ENCODE measurements at regions not wholly inside any gene's neighbourhood (a gene's known extent, or its start where the extent isn't known, plus 50 kb on each side); places are given as distances from the start of the nearest gene placed in this dataset.

- POLR2A ChIA-PET (ENCODE audit: low non-redundant PET), result no interaction called here
- peaks cover 18% of the 10 kb centered on the region for H3K27me3 ChIP-seq (replicated peaks; ENCODE audit: insufficient read depth, low read depth, low read length, poor library complexity)
- no peak for DNase-seq (ENCODE audit: low spot score)
- no peaks in the 10 kb centered on the region for H3K9me3 ChIP-seq (ENCODE audit: low read depth, low read length, poor library complexity, severe bottlenecking)
- no peaks in the 10 kb centered on the region for H3K36me3 ChIP-seq (ENCODE audit: insufficient read depth, low read length, poor library complexity, severe bottlenecking)
- intact Hi-C loops (cut with micrococcal nuclease; ENCODE audit: unreplicated experiment), result no loop called here
- H3K27ac ChIP-seq (ENCODE audit: low read depth, low read length, poor library complexity, severe bottlenecking), result no peak overlapping the region
- H3K4me3 ChIP-seq (ENCODE audit: low read depth, low read length, poor library complexity, severe bottlenecking), result no peak overlapping the region
- no TSS peak for BruUV-seq (replicated peaks)
- CTCF ChIA-PET, result no interaction called here
- no peaks in the 10 kb centered on the region for H3K4me1 ChIP-seq (ENCODE audit: insufficient read depth, low read length, poor library complexity, severe bottlenecking)
- no peak for TF ChIP-seq CTCF (conservative IDR thresholded peaks at IDR 0.05; ENCODE audit: low read depth, low read length)
- TF ChIP-seq EZH2 (IDR thresholded peaks at IDR 0.05; ENCODE audit: borderline replicate concordance, low read depth, low read length, poor library complexity, severe bottlenecking), result no peak
Observed at GRCh38 chr9:126032135-126032534, 285.0 kb downstream of the PBX3 start.

DNA sequence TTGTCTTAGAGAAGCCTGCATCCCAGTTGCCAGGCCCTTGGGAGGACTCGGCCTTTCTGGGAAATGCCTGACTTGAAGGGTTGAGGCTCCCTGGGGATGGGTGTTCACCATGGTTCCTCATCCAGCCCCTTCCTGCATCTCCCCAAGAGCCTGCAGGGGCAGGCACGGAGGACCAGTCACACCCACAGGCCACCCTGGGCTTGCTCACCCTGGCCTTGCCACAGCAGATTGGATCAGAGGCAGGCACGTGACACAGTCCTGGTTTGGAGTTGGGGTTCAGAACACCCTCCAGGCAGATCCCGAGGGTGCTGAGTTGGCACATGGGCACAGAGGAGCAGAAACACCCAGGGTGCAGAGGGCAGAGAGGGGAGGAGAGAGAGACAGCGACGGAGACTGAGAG is 286.1 kb downstream of the PBX3 start:
- Histone ChIP-seq H3K4me3 (ENCODE audit: low read depth, low read length, poor library complexity, severe bottlenecking) (no peak overlapping the region), H3K36me3 (ENCODE audit: insufficient read depth, low read length, poor library complexity, severe bottlenecking) (no peaks in the 10 kb centered on the region), H3K27ac (ENCODE audit: low read depth, low read length, poor library complexity, severe bottlenecking) (no peak overlapping the region), H3K9me3 (ENCODE audit: low read depth, low read length, poor library complexity, severe bottlenecking) (no peaks in the 10 kb centered on the region), H3K27me3 (replicated peaks; ENCODE audit: insufficient read depth, low read depth, low read length, poor library complexity) (peaks cover 21% of the 10 kb centered on the region), H3K4me1 (ENCODE audit: insufficient read depth, low read length, poor library complexity, severe bottlenecking) (no peaks in the 10 kb centered on the region)
- intact Hi-C loops (cut with micrococcal nuclease; ENCODE audit: unreplicated experiment), result no loop called here
- ChIA-PET CTCF (no interaction called here), POLR2A (ENCODE audit: low non-redundant PET) (no interaction called here)
- no peak for DNase-seq (ENCODE audit: low spot score)
- BruUV-seq (replicated peaks), result no TSS peak
- TF ChIP-seq CTCF (conservative IDR thresholded peaks at IDR 0.05; ENCODE audit: low read depth, low read length), result no peak
- no peak for TF ChIP-seq EZH2 (IDR thresholded peaks at IDR 0.05; ENCODE audit: borderline replicate concordance, low read depth, low read length, poor library complexity, severe bottlenecking)

DNA sequence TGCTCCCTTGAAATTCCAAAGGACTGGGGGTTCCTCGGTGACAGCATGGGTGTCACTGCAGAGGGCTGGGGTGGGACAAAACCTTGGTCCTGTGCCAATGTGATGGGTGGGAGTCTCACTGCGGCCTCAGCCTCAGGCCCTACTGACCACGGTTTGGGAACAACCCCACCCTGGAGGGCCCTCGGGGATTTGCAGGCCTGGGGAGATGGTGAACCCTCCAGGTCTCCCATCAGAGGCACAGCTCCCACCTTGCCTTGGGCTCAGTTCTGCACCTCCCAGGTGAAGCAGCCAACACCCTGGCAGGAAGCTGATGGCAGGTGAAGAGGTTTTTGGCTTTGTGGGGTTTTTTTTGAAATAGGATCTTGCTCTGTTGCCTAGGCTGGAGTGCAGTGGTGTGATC is 286.8 kb downstream of the PBX3 start:
- ChIA-PET POLR2A (ENCODE audit: low non-redundant PET) (no interaction called here), CTCF (no interaction called here)
- H3K27me3 ChIP-seq (replicated peaks; ENCODE audit: insufficient read depth, low read depth, low read length, poor library complexity), result peaks cover 21% of the 10 kb centered on the region
- TF ChIP-seq CTCF (conservative IDR thresholded peaks at IDR 0.05; ENCODE audit: low read depth, low read length) (no peak), EZH2 (IDR thresholded peaks at IDR 0.05; ENCODE audit: borderline replicate concordance, low read depth, low read length, poor library complexity, severe bottlenecking) (no peak)
- no peak for DNase-seq (ENCODE audit: low spot score)
- H3K4me1 ChIP-seq (ENCODE audit: insufficient read depth, low read length, poor library complexity, severe bottlenecking), result no peaks in the 10 kb centered on the region
- BruUV-seq (replicated peaks), result no TSS peak
- no peaks in the 10 kb centered on the region for H3K36me3 ChIP-seq (ENCODE audit: insufficient read depth, low read length, poor library complexity, severe bottlenecking)
- H3K27ac ChIP-seq (ENCODE audit: low read depth, low read length, poor library complexity, severe bottlenecking), result no peak overlapping the region
- H3K9me3 ChIP-seq (ENCODE audit: low read depth, low read length, poor library complexity, severe bottlenecking), result no peaks in the 10 kb centered on the region
- H3K4me3 ChIP-seq (ENCODE audit: low read depth, low read length, poor library complexity, severe bottlenecking), result no peak overlapping the region
- intact Hi-C loops (cut with micrococcal nuclease; ENCODE audit: unreplicated experiment), result no loop called here
